ENCODE measurements at regions not wholly inside any gene's neighbourhood (a gene's known extent, or its start where the extent isn't known, plus 50 kb on each side); places are given as distances from the start of the nearest gene placed in this dataset.

DNA sequence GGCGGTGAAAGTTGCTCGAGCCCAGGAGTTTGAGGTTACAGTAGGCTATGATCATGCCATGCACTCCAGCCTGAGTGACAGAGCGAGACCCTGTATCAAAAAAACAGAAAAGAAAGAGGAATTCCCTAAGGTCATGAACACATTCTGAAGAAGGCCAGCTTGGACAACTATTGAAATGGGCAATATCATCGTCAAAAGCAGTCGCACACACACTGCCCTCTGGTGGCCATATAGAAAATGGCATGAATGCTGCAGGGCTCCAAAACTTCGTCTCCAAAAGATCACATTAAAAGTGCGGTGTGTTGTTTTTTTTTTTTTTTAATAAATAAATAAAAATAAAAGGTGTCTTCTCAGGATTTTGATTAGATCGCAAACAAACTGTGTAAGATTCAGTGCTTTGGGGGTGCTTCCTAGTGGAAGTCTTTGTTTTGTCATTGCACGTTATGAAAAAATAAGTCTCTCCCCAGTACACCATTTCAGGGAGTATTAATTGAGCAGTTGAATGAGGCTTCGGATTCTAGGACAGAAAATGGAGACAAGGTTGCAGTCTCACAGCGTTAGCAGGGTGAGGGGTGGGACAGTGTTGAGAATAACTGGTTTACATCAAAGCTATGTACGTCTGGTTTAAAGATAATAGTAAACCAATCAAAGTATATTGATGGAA is 87.5 kb upstream of the FMN2 start:
- DNase-seq, result no peak

GRCh38 chr1:240005997-240006650 is 85.6 kb upstream of the FMN2 start:
- no peak for DNase-seq

DNA sequence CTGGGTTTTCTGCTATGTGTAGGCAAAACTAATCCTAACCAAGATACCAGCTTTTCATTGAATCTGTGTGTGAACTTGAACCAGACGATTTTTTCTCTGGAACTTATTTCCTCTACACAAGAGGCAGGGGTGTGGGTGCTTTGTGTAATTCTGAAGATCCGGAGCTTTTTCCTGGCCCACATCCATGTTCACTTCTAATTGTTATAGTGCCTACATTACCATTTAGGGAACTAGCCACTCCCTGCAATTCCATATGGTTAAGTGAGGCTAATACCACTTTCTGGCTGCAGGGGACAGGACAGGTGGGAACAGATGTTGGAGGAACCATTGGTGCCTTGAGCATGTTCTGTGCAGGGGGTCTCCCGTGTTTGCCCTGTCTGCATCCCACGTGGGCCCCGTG is 83.4 kb upstream of the FMN2 start:
- no peak for DNase-seq

DNA sequence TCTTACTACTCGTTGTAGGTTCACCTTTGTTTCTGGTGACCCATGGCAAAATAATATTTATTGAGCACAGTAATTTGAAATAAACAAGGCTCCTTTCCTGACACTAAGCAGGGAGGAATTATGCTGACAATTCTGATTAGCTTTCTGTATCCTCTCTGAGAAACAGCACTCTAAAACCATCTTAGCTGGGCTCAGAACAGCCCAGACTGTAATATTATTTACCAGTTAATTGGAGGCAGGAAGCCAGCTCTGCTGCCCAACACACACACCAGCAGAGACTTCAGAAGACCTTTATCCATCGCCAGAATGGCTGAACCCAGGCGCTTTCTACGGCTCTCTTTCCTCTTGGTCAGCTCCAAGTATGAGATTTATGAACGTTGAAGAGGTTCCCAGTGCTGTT is 77.6 kb upstream of the FMN2 start:
- DNase-seq, result no peak

GRCh38 chr1:240018617-240019016 is 73.1 kb upstream of the FMN2 start:
- DNase-seq, result no peak

- no peak for DNase-seq
Observed at GRCh38 chr1:240019524-240019923, 72.2 kb upstream of the FMN2 start.

- DNase-seq, result no peak
Observed at GRCh38 chr1:240020871-240021270, 70.8 kb upstream of the FMN2 start.

DNA sequence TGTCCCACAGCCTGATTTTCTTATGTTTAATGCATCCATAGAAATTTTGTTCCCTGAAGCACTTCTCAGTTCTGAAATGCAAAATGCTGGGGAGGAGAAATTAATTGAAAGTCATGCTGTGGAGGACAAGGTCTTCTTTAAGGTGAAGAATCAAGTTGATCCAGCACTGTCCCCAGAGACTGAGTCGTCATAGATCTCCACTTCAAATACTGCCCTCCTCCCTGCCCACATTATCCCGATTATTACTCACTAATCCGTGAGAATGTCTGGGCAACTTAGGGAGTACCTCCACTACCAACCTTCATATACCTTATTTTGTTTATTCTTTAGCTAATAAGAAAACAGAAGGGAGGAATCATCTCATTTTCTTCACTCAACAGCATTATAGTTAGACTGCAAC is 70.0 kb upstream of the FMN2 start:
- no peak for DNase-seq

- DNase-seq, result no peak
Observed at GRCh38 chr1:240027059-240027462, 64.6 kb upstream of the FMN2 start.

- DNase-seq, result no peak
Observed at GRCh38 chr1:240029418-240029817, 62.3 kb upstream of the FMN2 start.

DNA sequence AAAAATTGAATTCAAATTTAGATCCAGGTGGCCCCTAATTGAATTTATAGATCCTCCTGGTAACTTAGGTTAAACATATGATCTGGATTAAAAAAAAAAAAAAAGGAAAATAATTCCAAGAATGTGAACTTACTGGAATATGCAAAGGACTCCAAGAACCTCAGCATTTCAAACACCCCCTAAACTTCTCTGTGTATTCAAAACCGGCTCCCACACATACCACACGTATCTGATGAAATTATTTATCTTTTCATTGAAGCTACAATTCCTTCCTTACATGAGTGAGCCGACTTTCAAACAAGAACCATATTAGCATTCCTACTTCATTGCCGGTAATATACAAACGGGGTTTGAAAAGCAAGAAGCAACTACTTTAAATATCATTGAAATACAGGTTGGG is 61.4 kb upstream of the FMN2 start:
- DNase-seq, result no peak

GRCh38 chr1:240031009-240031408 is 60.7 kb upstream of the FMN2 start:
- no peak for DNase-seq

- no peak for DNase-seq
Observed at GRCh38 chr1:240031414-240031813, 60.3 kb upstream of the FMN2 start.

GRCh38 chr1:240033406-240033805 is 58.3 kb upstream of the FMN2 start:
- DNase-seq, result no peak

- no peak for DNase-seq
Observed at GRCh38 chr1:240036526-240036925, 55.2 kb upstream of the FMN2 start.

Data from NCI-H510A (cell line).